ENCODE measurements at regions not wholly inside any gene's neighbourhood (a gene's known extent, or its start where the extent isn't known, plus 50 kb on each side); places are given as distances from the start of the nearest gene placed in this dataset.

DNA sequence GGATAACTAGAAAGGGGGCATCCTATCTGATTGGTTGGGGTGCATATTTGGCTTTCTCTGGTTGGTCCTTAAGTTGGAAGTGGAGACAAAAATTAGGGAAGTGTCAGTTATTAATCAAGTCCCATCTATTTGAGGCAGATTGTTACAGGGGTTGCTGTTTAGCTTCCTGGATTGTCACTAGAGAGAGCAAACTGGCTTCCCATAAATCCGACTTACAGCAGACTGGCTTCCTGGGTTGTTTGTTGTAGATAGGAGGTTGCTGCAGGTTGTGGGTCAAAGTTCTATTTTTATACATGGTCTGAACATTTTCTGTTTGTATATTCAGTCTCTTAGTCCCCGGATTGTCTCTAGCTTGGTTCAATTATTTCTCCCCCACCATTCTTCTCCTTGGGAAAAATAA, 106.1 kb upstream of the HABP2 start:
- DNase-seq, result no peak

DNA sequence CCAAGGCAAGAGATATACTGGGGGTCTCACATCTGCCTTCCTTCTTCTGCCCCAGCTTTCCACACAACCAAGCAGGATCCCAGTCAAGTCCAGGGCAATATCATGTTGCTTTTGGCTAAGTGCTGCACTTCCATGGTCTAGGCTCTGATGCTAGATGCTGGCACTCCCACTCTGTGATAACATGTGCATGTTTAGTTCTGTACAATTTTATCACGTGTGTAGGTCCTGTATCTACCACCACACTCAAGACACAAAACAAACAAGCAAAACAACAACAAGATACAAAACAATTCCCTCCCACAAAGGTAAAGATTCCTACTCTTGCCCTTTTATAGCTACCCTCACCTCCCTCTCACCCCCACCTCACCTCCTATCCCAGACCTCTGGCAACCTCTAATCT, 105.6 kb upstream of the HABP2 start:
- DNase-seq, result no peak

DNA sequence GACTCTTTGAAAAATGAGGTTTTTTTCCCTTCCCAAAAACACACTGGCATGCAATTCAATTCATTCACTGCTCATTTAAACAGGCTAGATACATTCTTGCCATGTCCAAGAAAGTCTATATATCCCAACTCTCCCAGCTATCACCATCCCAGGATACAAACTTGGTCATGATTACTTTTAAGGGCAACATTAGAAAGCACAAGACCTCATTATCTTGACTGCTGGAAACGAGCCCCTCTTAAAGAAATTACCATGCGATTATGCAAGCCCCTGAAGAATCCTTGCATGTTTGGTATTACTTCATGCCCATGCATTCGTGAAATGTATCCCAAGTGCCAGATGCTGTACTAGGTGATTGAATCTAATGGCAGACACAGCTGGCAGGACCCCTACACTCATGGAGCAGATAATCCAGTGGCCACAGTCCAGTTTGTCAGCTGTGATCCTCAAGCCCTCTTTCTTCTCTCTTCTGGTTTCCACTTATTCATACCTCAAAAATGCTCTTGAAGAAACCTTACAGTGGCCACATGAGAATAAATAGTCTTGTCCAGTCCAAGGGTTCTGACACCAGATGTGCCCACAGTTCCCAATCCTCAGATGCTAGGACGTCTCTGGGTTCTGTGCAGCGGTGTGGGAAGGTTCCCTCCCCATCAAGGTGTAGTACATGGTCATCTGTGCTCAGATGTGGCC, 103.7 kb upstream of the HABP2 start:
- no peak for DNase-seq

DNA sequence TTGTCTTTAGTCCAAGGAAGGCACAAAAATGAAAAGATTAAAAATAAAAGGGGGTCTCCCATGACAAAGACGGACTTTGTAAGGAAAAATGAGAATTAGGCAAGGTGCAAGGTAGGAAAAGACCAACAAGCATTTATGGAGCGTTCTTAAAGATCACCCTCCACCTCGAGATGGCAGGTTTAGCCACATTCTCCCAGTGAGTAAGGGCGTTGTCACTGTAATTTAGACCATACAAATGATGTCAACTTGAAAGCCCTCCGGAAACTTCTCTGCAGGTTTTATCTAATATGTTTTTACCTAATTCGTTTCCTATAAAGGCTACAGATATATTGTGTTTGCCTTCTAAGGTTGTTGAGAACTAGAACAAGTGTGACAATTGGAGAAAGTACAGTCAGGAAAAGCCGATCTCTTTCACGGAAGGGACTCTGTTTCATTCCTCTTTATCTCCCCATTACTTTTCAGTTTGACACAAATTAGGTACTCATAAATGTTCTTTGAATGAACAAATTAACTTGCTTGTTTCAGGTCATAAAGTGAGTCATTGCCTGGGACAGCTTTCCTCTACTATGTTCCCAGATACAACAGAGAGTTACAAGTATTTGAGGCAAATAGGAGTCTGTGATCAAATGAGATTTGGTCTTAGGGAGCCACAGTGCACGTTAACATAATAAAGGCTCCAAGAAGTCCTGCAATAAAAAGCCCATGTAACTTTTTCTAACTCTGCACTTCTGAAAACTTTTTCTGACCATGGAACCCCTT, 102.6 kb upstream of the HABP2 start:
- DNase-seq, result no peak

DNA sequence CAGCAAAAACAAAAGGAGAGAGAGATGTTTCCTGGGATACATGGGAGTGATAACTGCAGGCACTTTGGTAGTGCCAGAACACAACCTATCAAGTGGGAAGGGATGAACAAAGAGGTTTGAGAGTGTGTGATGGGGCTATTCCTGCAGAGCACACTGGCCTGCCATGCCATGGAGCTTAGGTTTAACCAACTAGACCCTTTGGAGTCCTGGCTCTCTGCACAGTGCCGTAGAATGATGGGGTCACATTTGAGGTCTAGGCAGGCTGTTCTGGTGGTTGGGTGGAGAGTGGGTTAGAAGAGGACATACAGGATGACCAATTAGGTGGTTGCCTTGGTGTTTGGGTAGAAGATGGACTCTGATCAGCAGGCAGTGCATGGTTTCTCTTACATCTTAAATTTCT, 101.9 kb upstream of the HABP2 start:
- DNase-seq, result no peak

DNA sequence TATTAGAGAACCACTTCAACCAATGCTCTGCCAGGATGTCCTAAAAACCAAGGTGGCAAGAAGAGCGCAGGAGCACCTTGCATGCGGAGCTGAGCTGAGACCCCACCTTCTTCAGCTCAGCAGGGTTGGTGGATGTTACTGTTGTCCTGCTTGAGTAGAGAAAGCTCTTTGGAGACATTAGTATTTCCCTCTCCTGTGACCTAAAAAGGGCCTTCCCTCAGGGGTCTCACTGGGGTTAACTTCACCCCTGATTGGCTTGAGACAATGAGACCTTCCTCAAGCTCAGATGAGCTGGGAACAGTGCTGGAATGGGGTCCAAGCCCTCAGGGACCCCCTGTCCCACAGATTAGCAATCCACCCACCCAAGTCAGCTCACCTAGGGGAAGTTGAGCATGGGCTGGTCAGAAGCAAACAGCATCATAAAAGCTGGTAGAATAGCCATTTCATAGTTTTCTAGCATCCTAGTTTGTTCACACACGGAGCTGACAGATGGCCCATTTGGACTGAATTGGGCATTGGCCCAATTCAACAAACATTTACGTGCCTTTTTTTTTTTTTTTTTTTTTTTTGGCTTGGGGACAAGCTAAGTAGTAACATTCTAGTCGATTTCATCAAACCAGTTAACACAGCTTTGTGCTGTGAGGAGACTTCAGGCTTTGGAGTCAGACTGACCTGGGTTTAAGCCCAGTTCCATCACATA, 100.6 kb upstream of the HABP2 start:
- DNase-seq, result no peak

DNA sequence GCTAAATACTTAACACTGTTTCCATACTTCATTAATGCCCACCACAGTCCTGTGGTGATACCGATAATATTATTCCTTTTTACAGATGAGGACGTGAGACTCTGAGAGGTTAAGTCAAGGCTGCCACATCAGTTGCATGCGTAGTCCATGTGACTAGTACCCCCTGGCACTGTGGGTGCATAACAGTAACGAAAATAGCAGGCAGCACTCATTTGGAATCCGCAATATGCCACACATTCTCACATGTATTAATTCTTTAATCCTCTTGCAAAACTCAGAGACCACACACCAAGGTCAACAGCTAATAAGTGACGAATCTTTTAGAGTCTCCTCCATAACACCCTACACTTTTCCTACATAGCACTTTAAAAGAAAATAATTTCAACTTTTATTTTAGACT, 99.5 kb upstream of the HABP2 start:
- no peak for DNase-seq

DNA sequence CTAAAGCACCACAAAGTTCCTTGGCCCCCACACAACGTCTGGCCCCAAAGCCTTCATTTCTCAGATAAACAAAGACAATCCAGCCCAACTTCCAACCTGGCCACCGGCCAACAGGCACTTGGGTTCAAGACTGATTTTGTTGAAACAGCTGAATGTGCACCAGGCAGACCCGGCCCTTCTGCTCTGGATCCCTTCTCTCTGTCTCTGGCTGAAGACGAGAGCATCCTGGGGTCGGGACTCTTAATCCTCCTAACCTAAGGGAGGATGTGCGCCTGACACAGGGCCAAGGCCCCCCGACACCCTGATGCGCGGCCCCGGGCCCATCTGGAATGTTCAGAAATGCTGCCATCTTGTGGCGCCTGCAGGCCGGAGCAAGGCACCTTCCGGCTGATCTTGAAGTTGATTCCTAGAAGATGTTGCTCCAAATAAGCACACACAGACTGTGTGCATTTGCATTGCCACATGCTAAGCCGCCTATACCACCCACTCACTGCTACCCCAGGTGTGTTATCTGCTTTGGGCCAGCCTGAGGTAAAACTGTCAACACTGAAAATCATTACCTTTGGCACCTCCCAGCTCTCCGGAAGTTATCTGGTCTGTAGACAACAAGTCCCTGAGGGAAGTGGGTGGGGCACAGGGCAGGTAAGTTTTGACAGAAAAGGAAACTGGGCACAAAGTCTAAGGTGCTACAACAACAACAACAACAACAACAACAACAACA, 98.4 kb upstream of the HABP2 start:
- DNase-seq, result no peak

DNA sequence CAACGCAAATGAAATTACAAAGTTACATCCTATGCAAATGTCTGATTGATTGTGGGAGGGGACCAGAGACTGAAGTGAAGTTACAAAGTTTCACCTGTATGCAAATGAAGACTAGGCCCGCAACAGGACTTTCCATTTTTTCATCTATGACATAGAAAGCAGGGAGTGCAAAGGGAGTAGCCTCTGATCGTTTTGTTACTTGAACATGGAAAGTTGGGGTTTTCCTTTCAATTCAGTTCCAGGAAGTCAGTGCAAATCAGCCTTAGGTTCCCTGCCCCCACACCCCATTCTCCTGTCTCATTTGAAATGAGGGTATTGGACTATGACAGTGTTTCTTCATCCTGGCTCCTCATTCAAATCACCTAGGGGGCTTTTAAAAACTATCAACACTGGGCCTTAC, 96.9 kb upstream of the HABP2 start:
- no peak for DNase-seq

DNA sequence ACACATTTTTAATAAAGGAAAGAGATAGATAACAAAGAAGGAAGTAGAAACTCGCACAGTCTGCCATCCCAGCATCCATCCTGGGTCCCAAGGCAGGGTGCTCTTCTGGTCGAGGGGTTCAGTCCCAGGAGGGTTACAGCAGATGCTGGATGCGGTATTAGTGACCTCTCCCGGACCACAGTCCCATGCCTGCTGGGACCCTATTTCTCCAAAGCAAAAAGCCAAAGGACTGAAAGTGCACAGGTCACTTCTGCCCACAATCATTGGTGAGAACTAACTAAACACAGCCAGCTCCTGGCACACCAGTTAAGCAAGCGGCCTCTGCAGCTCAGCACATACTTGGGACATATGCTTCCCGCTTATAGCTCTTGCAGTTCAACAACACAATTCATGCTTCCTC, 96.1 kb upstream of the HABP2 start:
- no peak for DNase-seq

DNA sequence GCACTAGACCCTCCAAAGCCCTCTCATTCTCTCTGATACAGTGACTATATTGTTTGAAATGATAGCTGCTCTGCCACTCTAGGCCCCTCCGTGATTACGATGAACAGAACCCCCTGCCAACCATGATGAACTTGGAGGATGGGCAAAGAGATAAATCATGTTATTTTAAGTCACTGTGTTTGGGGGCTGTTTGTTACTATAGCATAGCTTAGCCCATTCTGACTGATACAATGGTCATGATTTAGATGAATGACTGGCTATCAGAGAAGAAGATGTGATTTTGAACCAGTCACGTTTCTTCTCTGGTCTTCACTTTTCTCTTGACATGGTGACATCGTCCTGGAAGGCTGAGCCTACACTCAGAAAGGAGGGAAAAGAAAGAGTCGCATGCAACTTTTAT, 95.4 kb upstream of the HABP2 start:
- DNase-seq, result no peak

DNA sequence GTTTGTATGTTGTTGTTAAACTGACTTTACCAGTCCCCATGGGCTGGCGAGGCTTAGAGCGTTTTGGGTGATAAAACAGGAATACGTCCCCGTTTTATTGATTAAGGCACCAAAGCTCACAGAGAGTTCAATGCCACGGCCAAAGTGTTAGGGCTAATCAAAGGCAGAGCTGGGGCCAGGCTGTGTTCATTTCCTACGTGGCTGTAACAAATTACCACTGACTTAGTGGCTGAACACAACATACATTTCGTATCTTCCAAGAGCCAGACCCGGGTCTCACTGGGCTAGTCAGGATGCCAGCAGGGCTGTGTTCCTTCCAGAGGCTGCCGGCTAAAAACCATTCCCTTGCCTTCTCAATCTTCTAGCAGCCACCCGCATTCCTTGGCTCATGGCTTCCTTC, 94.4 kb upstream of the HABP2 start:
- no peak for DNase-seq

DNA sequence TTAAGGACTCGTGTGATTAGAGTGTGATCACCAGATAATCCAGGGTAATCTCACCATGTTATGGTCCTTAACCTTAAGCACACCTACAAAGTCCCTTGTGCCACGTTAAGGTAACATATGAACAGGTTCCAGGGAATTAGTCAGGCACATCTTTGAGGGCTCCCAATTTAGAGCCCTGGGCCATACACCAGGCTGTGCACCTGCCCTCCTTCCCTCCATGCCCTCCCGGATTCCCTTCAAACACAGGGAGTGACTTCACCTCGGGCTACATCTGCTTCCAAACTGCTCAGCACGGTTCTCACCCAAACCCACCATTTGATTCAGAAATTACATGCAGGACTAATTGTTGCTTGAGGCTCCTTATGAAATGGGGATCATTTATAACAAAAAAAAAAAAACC, 93.9 kb upstream of the HABP2 start:
- DNase-seq, result no peak

DNA sequence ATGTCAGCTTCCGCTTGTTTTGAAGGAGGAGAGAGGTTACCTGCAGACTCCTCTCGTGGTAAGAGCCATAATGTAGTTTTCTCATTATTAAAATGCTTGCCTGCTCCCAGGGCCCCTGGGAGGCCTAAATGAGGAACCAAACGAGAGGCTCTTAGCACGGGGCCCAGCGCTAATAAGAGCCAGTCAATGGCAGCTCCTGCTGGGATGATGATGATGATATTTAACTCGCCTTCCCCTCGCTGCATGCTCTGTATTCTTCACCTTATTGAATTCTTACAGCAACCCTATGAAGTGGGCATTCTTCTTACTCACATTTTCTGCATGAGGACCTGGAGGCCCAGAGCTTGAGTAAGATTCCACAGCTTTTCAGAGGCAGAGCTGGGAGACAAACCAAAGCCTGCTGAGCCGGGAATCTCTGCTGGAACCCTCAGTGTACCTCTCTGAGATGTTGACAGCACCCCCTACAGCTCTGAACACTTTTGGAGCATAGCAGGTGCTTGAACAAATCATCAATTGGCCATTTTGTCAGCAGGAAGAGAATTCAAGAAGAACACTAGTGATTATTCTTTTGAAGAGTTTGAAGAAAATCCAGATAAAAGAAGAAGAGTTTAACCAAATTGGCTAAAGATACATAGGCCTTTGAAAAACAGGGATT, 93.1 kb upstream of the HABP2 start:
- DNase-seq, result peak; percentile 9

DNA sequence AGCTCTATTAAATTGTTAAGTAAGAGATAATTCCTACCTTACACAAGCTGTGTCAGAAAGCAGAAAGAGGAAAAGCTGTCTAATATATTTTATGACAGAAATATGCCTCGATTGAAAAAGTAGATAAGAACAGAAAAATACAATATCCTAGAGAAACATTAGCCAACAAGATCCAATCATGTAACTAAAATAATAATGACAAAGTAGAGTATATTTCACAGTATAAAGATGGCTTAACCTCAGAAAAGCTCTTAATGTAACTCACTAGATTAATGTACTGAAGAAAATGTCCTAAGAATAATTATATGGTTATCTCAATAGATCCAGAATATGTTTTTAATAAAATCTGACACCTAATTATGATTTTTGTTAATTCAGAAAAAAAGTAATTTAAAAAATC, 89.8 kb upstream of the HABP2 start:
- no peak for DNase-seq

DNA sequence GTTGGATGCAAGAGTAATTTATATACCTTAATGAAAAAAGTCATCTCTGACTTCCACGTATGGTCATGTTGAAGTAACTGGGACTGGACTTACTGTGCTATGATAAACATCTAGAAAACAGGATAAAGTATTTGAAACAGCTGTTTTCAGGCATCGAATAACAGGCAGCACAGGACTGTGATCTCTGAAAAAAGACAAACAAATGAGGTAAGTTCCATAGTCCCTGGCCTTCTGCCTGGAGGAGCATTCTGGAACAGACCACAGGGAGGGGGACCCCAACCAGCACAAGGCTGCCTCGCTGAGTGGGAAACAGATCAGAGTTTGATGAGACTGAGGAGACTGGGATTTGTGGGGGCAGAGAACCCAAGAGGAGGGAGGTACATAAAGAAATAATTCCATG, 89.1 kb upstream of the HABP2 start:
- no peak for DNase-seq

DNA sequence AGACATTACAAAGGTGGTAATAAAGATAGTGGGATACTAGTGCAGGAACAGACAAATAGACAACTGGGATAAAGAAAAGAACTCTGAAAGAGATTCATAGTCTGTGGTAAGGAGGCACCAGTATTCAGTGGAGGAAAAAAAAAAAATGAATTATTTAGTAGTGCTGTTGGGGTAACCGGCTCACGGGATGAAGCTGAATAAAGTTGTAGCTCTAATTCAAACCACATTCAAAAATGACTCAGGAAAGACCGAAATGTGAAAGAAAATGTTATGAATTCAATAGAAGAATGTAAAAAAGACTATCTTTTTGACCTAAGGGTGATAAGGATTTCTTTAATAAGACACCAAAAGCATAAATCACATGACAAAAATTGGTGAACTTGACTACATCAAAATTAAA, 83.1 kb upstream of the HABP2 start:
- no peak for DNase-seq

DNA sequence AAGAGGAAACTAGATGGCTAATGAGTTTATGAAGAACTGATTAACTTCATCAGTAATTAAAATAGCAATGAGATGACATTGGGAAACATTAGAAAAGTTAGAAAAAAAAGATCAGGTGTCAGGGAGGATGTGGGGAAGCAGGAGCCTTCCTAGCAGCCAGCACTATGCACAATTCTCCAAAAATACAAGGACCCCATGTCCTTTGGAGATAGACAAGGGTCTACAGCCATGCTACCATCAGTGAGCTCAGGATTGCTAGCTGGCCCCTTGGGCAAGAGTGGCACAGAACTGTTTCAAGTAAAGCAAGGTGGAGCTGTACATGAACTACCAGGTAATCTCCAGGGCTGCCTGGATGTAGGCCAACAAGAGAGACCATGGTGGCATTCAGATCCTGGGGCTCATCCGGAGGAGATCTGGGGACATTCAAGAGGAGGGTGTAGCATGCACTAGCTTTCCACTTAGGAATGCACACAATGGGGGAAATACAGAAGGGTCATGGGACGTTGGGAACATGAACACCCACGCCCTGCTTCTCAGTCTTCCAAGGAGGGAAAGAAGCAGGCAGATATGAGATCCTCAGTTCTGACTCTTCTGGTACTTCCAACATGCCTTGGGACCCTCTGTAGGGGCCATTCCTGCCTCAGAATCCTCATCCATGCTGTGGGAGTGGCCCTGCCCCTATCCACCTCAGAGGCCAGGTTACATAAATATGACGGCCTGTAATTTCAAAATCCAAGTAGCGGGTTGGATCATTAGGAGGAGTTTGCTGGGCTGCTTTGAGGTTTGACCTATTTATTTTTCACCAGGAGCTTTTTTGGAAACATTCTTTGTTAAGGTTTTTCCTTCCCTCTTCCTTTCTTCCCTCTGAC, 82.2 kb upstream of the HABP2 start:
- DNase-seq, result no peak

DNA sequence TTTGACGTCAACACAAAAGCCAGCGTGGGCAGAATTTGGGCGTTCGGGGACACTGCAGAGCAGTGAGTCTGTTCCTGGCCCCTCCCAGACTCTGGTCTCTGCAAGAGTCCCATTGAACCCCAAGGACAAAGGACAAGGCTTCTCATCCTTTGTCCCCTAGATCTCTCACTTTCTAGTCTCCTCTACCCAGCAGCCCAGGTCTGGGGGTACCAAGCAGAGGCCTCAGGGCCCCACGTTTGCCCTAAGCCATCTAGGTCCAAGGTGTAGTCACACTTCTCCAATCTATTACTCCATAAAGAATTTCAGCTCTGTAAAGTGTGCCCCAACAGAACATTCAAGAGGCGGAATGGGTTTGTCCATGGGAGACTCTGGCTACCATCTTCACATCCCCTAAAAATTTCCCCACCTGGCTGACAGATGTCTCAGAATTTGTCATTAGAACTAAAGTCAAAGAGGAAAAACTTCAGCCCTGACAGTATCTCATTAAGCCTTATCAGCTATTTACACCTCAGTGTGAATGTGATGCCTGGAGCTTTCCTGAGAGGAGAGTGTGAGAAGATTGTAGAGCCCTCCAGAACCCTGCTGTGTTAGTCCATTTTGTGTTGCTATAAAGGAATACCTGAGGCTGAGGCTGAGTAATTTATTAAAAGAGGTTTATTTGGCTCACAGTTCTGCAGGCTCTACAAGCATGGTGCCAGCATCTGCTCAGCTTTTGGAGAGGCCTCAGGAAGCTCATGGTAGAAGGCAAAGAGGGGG, 81.4 kb upstream of the HABP2 start:
- no peak for DNase-seq

DNA sequence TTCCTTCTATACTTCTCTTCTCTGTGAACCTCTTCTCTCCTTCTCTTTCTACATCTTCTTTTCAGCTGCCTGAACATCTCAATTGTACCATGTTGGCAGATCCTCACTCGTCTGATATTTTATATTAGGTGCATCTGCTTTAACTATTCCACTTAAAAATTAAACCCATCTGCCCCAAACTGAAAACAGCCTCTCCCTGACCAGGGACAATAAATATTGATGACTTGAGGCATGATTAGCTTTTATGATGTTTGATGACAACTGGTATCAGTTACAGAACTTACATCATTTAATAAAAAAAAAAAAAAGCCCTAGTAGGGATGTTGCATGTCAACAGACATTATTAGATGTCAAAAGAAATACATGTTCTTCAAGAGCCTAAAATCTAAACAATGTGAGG, 79.8 kb upstream of the HABP2 start:
- DNase-seq, result no peak

DNA sequence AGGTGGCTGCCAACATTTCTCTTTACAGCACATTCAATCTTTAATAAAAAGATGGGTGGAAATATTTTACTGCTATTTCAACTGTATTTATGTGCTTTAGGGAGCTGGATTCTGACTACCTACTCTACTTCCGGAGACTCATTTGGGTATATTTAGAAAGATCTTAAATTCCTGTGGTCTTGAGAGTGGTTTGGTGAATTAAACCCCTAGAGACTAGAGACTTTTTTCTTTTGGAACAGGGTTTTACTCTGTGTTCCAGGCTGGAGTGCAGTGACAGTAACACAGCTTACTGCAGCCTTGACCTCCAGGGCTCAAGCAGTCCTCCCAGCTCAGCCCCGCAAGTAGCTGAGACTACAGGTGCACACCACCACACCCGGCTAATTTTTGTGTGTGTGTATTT, 79.0 kb upstream of the HABP2 start:
- DNase-seq, result no peak
